ENCODE measurements at regions not wholly inside any gene's neighbourhood (a gene's known extent, or its start where the extent isn't known, plus 50 kb on each side); places are given as distances from the start of the nearest gene placed in this dataset.

DNA sequence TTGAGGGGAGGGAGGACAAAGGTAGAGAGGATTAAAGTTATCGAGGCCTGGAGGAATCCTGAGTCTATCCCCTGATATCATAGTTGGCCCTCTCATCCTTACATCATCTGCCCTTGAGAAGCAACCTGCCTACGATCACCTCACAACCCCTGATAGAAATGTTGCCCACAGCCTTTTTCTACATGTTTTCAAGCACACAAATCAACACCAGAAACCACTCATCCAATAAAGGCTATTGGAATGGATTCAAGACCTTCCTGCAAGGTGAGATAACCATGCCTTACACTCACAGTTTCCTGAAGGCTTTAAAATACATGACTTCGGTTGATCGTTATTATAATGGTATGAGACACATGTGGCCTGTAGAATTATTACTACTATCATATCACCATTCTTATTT, 175.7 kb upstream of the EGLN3 start:
- TF ChIP-seq, protein P1, sequence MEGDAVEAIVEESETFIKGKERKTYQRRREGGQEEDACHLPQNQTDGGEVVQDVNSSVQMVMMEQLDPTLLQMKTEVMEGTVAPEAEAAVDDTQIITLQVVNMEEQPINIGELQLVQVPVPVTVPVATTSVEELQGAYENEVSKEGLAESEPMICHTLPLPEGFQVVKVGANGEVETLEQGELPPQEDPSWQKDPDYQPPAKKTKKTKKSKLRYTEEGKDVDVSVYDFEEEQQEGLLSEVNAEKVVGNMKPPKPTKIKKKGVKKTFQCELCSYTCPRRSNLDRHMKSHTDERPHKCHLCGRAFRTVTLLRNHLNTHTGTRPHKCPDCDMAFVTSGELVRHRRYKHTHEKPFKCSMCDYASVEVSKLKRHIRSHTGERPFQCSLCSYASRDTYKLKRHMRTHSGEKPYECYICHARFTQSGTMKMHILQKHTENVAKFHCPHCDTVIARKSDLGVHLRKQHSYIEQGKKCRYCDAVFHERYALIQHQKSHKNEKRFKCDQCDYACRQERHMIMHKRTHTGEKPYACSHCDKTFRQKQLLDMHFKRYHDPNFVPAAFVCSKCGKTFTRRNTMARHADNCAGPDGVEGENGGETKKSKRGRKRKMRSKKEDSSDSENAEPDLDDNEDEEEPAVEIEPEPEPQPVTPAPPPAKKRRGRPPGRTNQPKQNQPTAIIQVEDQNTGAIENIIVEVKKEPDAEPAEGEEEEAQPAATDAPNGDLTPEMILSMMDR (IDR thresholded peaks at IDR 0.05) = no peak
- TF ChIP-seq POLR2A (IDR thresholded peaks at IDR 0.05) = no peak

Data from right lobe of liver (tissue), 4 donors.